Heart right ventricle (tissue), 16 donors: ENCODE measurements at regions not wholly inside any gene's neighbourhood (a gene's known extent, or its start where the extent isn't known, plus 50 kb on each side); places are given as distances from the start of the nearest gene placed in this dataset.

Experiments used
- ATAC-seq, 8 donors: fragments of 200-7000 bp; cut with Tn5 transposase; one replicate each; pipeline ENCODE4 v1.9.1; 2020; ENCODE audit warnings: mild to moderate bottlenecking in 8 of 8, moderate library complexity in 8 of 8, moderate number of reproducible peaks in 1 of 8
- DNase-seq, 2 donors: peaks; one replicate each; pipeline ENCODE4 v3.0.0-alpha.2; 2020
- H3K27ac ChIP-seq, 10 donors: fragments of 200-600 bp; sonication (generic) in 2 of 10; one replicate each; pipeline versions ENCODE4 v1.5.0 to v1.8.0; 2020 to 2022; ENCODE audit warnings: mild to moderate bottlenecking in 3 of 10
- H3K27me3 ChIP-seq, 7 donors: fragments of 200-600 bp; one replicate each; pipeline ENCODE4 v1.8.0; 2021 to 2022; ENCODE audit warnings: mild to moderate bottlenecking in 2 of 7
- H3K36me3 ChIP-seq, 9 donors: fragments of 200-600 bp; sonication (generic) in 1 of 9; one replicate each; pipeline versions ENCODE4 v1.5.0 to v1.8.0; 2020 to 2022; ENCODE audit warnings: mild to moderate bottlenecking in 2 of 9
- H3K4me1 ChIP-seq, 9 donors: fragments of 200-600 bp; sonication (generic) in 1 of 9; one replicate each; pipeline versions ENCODE4 v1.5.0 to v1.8.0; 2020 to 2022; ENCODE audit warnings: mild to moderate bottlenecking in 4 of 9
- H3K4me3 ChIP-seq, 10 donors: fragments of 200-600 bp; sonication (generic) in 2 of 10; one replicate each; pipeline versions ENCODE4 v1.5.0 to v1.8.0; 2020 to 2022; ENCODE audit warnings: mild to moderate bottlenecking in 7 of 10, moderate library complexity in 2 of 10
- H3K9me3 ChIP-seq, 11 donors: fragments of 200-600 bp in 10 of 11; sonication (generic) in 2 of 11; one replicate each; pipeline versions ENCODE4 v1.5.0 to v1.8.0; 2013 to 2022; ENCODE audit warnings: mild to moderate bottlenecking in 2 of 11, control low read depth in 1 of 11, moderate library complexity in 1 of 11
- whole genome bisulfite sequencing, 2 donors: extraction: QIAGEN DNeasy Blood & Tissue Kit; methylation state at CpG; one replicate each; pipeline ENCODE4 v1.1.7; 2013; ENCODE audit warnings: inconsistent platforms in 1 of 2; 5-methylcytosine and 5-hydroxymethylcytosine counted together
- intact Hi-C, 10 donors: fragments of 100-400 bp; cut with DNase I; formaldehyde crosslinking; loops; one replicate each; pipeline versions ENCODE4 v1.11.1 to v1.14.2; 2022
- TF ChIP-seq, protein P1 (sequence below), 9 donors: fragments of 200-600 bp; sonication (generic) in 2 of 9; IDR thresholded peaks; one replicate each; pipeline versions ENCODE4 v1.5.0 to v1.8.0; 2021 to 2022; ENCODE audit warnings: antibody characterized with exemption in 9 of 9, mild to moderate bottlenecking in 5 of 9, moderate library complexity in 1 of 9
- donor health status: Arrhythmogenic right ventricular cardiomyopathy.
- donor health status: ischemic (EF 13 %, LVEDD 7.1; RV severe dilation, severe dysfunction).
- donor health status: healthy with polysubstance abuse.
- donor health status: DM: no; HTN: yes; CAD: no.
- donor health status: DM: no; HTN: no; CAD: no.
- donor health status: ischemic (EF 25% LVEDD 6.9; RV normal size, moderate dysfunction).
- donor health status: ischemic (EF 25% LVEDD 5.7; RV mildly dilated, moderate dysfunction).
- donor health status: healthy.
- donor health status: DM: yes; HTN: yes; CAD: no.
- donor health status: Ischemic cardiomyopathy.
- donor health status: ischemic (EF 35%, LVEDD 5.7; RV mildly dilated, moderate dysfunction).
- donor health status: nonischemic (EF 11% LVEDD 7.7; RV severe dilation, severe dysfunction).
- donor health status: DM: yes; HTN: yes; CAD: no.
- donor health status: PGD.
- donor health status: ischemic (EF 29% LVEDD 5.4; RV normal size, mild dysfunction).
- donor health status: nonischemic (EF 23%, LVEDD 6.1; RV moderate dilation, normal function).

GRCh38 chr2:194332799-194333490 is 1324.1 kb upstream of the SLC39A10 start:
- intact Hi-C loops: no loop called here
- no peak for DNase-seq
- Histone ChIP-seq H3K27ac (no peak overlapping the region), H3K36me3 (no peaks in the 10 kb centered on the region), H3K4me3 (no peak overlapping the region), H3K4me1 (no peaks in the 10 kb centered on the region), H3K9me3 (peaks cover 0 to 8% (median 0%) of the 10 kb centered on the region in 11 donors), H3K27me3 (no peaks in the 10 kb centered on the region)
- TF ChIP-seq, protein P1, sequence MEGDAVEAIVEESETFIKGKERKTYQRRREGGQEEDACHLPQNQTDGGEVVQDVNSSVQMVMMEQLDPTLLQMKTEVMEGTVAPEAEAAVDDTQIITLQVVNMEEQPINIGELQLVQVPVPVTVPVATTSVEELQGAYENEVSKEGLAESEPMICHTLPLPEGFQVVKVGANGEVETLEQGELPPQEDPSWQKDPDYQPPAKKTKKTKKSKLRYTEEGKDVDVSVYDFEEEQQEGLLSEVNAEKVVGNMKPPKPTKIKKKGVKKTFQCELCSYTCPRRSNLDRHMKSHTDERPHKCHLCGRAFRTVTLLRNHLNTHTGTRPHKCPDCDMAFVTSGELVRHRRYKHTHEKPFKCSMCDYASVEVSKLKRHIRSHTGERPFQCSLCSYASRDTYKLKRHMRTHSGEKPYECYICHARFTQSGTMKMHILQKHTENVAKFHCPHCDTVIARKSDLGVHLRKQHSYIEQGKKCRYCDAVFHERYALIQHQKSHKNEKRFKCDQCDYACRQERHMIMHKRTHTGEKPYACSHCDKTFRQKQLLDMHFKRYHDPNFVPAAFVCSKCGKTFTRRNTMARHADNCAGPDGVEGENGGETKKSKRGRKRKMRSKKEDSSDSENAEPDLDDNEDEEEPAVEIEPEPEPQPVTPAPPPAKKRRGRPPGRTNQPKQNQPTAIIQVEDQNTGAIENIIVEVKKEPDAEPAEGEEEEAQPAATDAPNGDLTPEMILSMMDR (IDR thresholded peaks at IDR 0.05): no peak
- WGBS, 2 donors: 77% methylated on average over 9 of the region's 9 CpGs
- ATAC-seq: no peak

DNA sequence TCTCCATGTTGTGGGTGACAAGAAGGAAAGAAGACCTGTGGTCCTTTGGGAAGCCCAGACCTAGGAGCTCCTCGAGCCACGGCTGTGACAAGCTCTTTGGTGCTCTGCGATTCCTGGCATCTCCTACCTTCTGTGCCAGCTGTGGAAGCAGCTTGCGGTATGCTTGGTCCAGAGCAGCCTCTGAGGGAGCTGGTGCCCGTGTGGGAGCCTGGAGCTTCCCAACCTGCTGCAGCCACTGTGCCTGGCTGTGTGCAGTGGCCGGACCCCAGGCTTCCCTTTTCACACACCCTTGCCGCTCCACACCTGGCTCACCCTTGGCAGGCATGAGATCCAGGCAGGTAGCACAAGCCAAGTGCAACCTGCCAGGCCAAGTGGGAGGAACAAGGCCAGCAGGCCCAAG is 1328.6 kb upstream of the SLC39A10 start:
- no peaks in the 10 kb centered on the region for H3K36me3 ChIP-seq
- no peak overlapping the region for H3K27ac ChIP-seq
- no peaks in the 10 kb centered on the region for H3K27me3 ChIP-seq
- WGBS, 2 donors: 89 to 90% methylated on average over 7 of the region's 7 CpGs
- ATAC-seq (no peak), DNase-seq (no peak)
- intact Hi-C loops: no loop called here
- no peaks in the 10 kb centered on the region for H3K4me1 ChIP-seq
- TF ChIP-seq, protein P1 (IDR thresholded peaks at IDR 0.05): no peak
- H3K9me3 ChIP-seq: peaks cover 0 to 9% (median 0%) of the 10 kb centered on the region in 11 donors
- H3K4me3 ChIP-seq: no peak overlapping the region

- Histone ChIP-seq H3K9me3 (peaks cover 0 to 9% (median 0%) of the 10 kb centered on the region in 11 donors), H3K27ac (no peak overlapping the region), H3K27me3 (no peaks in the 10 kb centered on the region), H3K4me3 (no peak overlapping the region), H3K4me1 (no peaks in the 10 kb centered on the region), H3K36me3 (no peaks in the 10 kb centered on the region)
- intact Hi-C loops: no loop called here
- TF ChIP-seq, protein P1 (IDR thresholded peaks at IDR 0.05): no peak
- ATAC-seq (no peak), DNase-seq (peak in 1 of 2 donors; percentile 6)
- WGBS, 2 donors: 90% methylated on average over 25 of the region's 25 CpGs
Observed at GRCh38 chr2:194327196-194327888, 1329.7 kb upstream of the SLC39A10 start.

- TF ChIP-seq, protein P1 (IDR thresholded peaks at IDR 0.05): no peak
- intact Hi-C loops: no loop called here
- no peak overlapping the region for H3K27ac ChIP-seq
- peaks cover 0 to 9% (median 0%) of the 10 kb centered on the region in 11 donors for H3K9me3 ChIP-seq
- H3K27me3 ChIP-seq: no peaks in the 10 kb centered on the region
- no peaks in the 10 kb centered on the region for H3K36me3 ChIP-seq
- no peaks in the 10 kb centered on the region for H3K4me1 ChIP-seq
- ATAC-seq (no peak), DNase-seq (no peak)
- WGBS, 2 donors: 77 to 80% methylated on average over 1 of the region's 1 CpG
- H3K4me3 ChIP-seq: no peak overlapping the region
Observed at GRCh38 chr2:194323740-194324139, 1333.3 kb upstream of the SLC39A10 start.
